Cortex of kidney (tissue), 1 donor: ENCODE measurements at regions not wholly inside any gene's neighbourhood (a gene's known extent, or its start where the extent isn't known, plus 50 kb on each side); places are given as distances from the start of the nearest gene placed in this dataset.
"Not testable (repeated sequence)": the region's sequence is repeated elsewhere in the genome, so short reads cannot be mapped to it uniquely, and the experiment has no call there.

ENCODE experiments used
- DNase-seq: peaks from one replicate; lab custom pipeline; 2025; lab: John Stamatoyannopoulos, UW

DNA sequence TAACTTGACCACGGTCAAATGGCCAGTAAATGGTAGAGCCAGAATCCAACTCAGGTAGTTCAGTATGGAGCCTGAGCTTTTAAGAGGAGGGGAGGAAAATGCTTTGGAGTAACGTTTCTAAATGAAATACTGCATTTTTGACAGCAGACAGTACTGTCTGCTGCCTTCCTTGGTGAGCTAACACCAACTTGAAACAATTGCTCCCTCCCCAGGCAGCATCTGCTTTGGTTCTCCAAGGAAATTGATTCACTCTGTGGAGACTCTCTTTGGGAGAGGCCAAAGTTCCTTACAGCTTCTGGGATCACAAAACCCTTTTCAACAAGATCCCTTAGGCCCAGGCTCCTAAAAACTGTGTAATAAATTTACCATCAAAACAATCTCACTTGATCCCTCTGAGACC is 75.2 kb upstream of the SSBP2 start:
- no peak for DNase-seq

- DNase-seq, result no peak
These were observed 74.3 kb upstream of the SSBP2 start for GRCh38 chr5:81825237-81825636.

DNA sequence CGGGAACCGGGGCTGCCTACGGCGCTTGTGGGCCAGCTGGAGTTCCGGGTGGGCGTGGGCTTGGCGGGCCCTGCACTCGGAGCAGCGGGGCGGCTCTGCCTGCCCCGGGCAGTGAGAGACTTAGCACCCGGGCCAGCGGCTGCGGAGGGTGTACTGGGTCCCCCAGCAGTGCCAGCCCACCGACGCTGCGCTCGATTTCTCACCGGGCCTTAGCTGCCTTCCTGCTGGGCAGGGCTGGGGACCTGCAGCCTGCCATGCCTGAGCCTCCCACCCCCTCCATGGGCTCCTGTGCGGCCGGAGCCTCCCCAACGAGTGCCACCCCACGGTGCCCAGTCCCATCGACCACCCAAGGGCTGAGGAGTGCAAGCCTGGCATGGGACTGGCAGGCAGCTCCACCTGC is 72.8 kb upstream of the SSBP2 start:
- not testable (repeated sequence) for DNase-seq

DNA sequence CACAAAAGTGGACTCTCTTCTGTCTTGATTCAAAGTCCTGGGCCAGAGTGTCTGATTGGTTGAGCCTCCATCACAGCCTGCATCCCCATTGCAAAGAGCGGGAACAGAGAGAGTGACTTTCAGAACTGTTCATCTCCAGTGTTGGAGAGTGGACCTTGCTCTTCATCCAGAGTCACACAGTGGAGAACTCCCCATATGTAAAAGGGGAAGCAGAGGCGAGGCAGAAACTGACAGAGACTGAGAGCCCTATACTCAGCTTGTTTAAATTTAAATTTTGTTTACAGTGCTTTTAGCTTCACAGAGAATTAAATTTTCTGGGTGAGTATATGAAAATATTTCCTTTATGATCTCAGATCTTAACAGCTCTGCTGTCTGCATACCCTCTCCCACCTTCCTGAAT is 70.0 kb upstream of the SSBP2 start:
- DNase-seq, result no peak

DNA sequence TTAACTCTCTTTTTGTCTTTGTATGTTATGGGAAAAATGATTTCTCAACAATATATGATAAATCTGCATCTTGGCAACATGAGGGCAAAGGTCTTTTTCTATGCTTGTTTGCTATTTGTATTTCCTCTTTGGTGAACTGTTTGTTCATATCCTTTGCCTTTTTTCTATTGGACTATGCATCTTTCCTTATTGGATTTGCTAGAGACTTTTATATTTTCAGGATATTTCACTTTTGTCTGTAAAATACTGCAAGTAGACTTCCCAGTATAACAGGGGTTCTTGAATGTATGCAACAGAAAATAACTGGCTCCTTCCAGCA is 69.4 kb upstream of the SSBP2 start:
- no peak for DNase-seq

DNA sequence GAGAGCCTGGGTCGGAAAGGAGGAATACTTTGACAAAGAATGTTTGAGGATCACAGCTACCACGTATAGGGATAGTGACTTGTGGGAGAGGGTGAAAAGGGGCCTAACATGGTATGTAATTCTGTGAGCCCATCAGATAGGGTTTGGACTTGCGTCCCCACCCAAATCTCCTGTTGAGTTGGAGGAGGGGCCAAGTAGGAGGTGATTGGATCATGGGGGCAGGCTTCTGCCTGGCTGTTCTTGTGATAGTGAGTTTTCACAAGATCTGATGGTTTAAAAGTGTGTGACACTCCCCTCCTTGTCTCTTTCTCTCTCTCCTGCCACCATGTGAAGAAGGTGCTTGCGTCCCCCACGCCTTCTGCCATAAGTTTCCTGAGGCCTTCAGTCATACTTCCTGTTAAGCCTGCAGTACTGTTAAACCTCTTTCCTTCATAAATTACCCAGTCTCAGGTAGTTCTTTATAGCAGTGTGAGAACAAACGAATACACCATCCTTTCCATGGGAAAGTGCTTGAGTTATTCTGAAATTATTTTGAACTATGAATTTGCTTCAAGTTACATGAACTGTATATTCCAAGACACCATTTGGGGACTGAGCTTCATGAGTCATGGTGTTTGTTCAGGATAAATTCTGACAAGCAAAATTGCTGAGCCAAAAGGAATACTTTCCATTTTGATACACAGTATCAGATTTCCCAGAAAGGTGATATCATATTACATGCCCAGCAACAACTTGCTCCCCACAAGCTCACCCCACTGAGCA is 68.8 kb upstream of the SSBP2 start:
- DNase-seq, result no peak

GRCh38 chr5:81817980-81818379 is 67.1 kb upstream of the SSBP2 start:
- DNase-seq, result no peak

DNA sequence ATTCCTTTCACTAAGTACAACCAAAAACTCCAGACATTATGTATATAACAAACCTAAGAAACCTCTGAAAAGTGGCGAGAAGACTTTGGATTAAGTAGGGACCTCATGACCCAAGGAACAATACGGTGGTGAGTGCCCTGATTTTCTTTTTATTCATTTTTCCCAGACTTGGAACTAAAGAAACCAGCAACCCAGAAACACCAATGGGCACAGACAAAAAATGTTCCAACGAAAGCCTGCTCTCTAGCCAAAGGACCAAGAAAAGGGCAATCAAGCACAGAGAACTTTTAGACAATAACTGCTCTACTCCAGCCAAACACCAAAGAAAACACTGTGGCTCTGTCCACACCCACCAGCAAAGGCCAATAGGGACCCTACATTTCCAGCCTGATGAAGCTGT is 66.2 kb upstream of the SSBP2 start:
- DNase-seq, result no peak

DNA sequence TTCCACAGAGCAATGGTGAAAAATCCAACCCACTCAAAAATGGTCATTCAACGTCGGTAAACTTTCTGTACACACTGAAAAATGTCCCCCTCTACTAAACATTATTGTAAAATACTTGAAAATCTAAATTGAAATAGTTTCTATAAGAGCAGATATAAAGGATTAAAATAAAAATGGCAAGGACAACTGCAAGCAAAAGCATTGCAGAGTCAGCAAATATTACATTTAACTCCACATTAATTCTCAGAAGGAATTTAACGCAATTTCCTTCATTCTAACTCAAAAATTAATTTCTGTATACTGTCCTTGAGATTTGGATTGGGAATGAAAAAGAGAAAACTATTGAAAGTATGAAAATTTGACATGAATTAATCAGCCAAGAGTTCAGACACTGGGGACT is 64.4 kb upstream of the SSBP2 start:
- no peak for DNase-seq

- no peak for DNase-seq
These were observed 57.2 kb upstream of the SSBP2 start for GRCh38 chr5:81808106-81808505.

GRCh38 chr5:81805086-81805485 is 54.2 kb upstream of the SSBP2 start:
- no peak for DNase-seq

GRCh38 chr5:81803812-81804211 is 52.9 kb upstream of the SSBP2 start:
- no peak for DNase-seq

DNA sequence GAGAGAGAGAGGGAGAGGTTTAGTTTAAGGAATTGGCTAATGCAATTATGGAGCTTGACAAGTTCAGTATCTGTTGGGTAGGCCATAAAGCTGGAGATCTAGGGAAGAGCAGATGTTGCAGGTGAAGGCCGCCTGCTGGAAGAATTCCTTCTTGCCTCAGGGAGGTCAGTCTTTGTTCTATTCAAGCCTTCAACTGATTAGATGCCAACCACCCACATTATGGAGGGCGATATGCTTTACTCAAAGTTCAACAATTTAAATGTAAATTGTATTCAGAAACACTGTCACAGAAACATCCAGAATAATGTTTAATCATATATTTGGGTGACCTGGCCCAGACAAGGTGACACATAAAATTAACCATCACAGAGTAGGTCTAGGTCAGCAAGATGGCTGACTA is 51.7 kb upstream of the SSBP2 start:
- DNase-seq, result no peak

- DNase-seq, result no peak
These were observed 51.1 kb upstream of the SSBP2 start for GRCh38 chr5:81802020-81802419.

DNA sequence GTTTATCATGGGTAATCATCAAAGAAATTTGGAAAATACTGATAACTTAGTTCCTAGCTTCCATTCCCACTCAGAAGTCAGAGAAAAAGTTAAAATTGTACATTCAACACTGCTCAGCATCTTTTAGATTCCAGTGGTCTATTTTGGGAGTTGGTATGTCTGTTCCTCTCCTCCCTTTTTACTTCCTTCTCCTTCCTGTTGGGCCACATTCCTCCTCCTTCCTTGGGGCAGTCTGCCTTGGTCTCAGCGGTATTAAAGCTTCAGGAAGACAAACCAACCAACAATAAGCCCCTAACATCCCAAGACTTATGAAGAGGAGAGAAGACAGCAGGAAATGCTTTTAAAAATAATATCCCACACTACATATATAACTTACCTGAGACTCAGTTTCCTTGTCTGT is 49.9 kb upstream of the SSBP2 start:
- DNase-seq, result no peak
